ENCODE measurements at regions not wholly inside any gene's neighbourhood (a gene's known extent, or its start where the extent isn't known, plus 50 kb on each side); places are given as distances from the start of the nearest gene placed in this dataset.
"Not testable (repeated sequence)": the region's sequence is repeated elsewhere in the genome, so short reads cannot be mapped to it uniquely, and the experiment has no call there.

DNA sequence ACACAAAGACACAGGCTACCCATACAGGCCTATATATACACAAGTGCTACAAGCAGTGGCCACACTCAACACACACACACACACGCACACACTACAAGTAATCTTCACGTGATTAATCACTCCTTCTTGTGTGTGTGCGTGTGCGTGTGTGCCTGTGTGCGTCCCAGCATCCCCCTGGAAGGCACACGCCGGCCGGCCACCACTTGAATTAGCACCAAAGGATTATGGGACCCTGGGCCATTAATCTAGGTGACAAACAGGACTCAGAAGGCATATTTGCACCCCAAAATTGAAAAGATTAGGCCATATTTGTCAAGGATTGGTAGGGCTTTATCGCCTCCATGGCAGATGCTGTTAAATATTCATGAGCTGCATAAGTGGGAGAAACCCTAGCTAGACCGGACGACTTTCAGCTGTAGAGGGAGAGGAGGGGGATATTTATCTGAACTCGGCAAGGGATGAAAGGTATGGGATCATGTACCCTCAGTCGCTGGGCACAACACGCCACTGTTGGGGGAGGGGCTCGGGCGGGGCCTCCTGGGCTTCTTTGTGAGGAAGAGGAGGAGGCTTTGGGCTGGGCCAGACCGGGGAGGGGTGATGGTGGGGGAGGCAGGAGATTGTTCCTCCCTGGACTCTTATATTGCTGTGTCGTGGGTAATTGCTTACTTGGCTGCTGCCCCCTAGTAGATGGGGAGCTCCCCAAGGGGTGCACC lies 89.6 kb upstream of the LHX5 start:
- DNase-seq = no peak

DNA sequence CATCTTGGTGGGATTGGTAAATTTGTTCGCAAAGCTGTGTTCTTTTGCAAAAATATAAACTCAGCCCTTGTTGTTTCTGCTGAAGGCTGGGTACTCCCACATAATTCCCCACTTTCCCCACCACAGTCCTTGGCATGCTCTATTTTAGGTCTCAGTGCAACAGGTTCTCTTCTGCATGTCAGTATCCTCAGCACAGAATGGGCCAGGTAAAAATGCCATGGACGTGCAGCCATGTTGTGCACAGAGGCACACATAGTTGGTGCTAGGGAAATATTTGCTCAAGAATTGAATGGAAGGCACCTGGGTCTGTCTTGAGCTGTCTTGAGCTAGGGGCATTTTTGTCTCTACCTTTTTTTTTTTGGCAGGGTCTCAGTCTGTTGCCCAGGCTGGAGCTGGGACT lies 87.8 kb upstream of the LHX5 start:
- no peak for DNase-seq

DNA sequence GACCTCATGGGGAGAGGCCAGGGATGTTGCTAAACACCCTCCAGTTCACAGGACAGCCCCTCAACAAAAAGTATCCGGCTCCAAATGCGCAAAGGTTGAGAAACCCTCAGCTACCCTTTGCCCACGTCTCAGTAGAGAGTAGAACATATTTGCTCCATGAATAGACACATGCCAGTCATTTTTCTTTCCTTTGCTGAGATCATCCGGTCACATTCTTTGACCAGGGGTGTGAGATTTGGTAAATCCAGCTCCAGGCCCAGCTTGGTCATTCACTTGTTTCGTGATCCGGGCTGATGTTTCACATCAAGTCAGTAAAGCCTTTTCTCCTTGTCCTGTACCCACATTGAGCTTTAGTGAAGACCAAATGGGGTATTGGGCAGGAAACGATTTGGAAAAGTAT lies 83.6 kb upstream of the LHX5 start:
- no peak for DNase-seq

DNA sequence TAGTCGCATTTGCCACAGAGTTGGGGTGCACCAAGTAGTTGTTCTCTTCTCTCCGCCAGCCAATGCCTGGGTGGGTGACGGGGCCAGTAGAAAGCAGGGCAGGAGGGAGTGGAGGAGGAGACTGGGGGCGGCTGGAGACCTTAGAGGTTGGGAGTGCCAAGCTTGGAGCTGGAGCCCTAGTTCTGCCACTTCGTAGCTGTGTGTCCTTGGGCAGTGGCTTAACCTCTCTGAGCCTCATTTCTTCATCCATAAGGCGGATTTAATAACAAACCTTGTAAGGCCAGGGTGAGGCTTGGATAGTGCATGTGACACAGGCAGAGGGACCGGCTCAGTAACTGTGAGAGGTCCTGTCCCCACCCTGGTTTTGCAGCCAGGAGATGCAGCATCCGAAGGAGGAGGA lies 81.1 kb upstream of the LHX5 start:
- no peak for DNase-seq

DNA sequence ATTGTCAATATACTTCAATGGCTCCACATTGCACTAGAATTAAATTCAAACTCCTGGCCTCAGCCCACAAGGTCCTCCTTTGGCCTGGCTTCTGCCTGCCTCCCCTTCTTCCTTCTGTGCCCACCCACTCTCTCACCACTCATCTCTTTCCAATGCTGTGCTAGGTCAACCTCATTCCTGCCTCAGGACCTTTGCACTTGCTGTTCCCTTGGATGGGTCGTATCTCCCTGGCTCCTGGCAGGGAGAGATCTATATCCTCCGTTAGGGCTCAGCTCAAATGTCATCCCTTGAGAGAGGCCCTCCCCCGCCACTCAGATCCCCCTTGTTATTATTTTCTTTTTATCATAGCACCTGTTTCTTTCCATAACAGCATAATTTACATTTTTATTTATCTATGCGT lies 79.9 kb upstream of the LHX5 start:
- DNase-seq = no peak

DNA sequence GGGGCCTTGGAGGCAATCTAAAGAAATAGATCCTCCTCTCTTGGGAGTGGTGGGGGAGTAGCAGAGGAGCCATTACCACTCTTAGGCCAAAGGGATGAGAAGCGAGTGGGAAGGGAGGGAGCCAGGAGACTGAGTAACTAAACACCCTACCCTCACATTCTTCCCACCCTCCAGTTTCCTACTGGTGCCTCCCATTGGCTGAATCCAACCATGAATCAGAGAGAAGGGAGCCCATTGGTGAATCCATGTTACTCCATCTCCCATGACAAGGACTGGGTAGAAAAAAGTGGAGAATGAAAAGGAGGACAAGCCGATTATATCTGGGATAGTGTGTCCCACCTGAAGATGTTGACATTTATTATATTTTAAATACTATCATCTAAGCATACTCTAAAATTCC lies 76.8 kb upstream of the LHX5 start:
- DNase-seq = no peak

DNA sequence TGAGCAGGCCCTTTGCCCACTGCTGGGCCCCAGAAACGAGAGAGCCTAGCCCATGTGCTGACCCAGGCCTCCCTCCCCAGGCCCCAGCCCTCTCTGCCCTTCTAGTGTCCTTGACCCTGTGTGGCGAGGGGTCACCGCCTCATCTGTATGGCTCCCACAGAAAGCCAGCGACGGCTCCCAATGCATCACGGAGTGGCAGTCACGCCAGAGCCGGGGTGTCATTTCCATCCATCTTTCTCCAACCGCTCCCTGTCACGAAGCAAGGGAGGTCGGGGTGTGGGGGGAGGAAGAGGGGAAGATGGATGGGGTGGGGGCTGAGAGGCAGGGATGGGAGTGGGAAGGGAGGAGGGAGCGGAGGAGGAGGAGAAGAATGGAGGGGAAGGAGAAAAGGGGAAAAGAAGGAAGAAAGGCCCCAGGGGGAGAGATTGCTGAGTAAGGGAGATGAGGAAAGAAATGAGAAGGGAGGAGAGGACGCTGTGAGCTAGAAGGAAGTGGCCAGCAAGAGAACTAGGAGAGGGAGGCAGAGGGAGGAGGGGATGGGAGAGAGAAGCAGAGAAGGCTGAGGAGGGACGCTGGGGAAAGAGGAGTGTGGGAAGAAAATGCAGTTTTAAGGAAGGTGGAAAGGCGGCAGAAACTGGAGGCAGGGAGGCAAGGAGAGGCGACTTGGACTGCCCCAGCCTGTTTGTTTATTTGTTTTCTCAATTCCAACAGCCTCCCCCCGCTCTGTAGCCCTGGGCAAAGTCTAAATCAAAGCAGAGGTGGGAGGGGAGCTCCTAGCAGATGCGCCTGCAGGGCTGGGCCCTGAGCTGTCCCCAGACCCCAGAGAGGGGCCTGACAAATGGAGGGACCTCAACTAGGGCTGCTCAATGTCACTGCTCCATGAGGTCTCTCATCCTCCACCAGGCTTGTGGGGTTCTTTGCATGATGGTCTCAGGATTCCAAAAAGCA lies 75.5 kb upstream of the LHX5 start:
- DNase-seq = no peak

DNA sequence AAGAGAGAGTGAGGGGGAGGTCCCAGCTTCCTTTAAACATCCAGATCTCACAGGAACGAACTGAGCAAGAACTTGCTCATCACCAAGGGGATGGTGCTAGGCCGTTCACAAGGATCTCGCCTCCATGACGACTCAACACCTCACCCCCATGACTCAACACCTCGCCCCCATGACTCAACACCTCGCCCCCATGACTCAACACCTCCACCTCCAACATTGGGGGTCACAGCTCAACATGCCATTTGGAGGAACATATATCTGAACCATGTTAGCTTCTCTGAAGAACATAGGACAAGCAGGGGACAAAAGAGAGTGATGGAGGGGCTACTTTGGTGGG lies 66.0 kb upstream of the LHX5 start:
- no peak for DNase-seq

DNA sequence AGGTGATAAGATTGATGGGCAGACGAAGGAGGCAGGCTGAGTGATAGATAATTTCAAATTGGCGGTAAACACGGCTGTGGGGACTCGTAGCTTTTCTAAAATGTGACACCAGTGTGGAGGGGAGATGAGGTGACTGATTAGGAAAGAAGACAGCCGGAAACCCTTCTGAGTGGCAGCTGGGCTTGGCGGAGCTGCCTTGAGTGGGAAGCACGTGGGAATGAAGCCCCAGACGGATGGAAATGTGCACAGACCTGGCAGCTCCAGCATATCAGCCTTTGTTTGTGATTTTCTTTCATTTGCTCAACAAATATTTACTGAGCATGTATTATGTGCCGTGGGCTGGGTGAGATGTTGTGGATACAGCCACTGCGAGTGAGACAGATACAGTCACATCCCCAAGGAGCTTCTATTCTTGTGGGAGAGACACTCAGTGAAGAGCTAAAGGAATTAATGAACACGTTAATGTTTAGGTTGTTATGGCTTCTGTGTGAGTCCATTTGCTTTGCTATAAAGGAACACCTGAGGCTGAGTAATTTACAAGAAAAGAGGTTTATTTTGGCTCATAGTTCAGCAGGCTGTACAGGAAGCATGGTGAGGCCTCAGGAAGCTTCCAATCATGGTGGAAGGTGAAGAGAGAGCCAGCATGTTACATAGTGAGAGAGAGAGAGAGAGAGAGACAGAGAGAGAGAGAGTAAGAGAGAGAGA lies 65.5 kb upstream of the LHX5 start:
- DNase-seq = no peak

DNA sequence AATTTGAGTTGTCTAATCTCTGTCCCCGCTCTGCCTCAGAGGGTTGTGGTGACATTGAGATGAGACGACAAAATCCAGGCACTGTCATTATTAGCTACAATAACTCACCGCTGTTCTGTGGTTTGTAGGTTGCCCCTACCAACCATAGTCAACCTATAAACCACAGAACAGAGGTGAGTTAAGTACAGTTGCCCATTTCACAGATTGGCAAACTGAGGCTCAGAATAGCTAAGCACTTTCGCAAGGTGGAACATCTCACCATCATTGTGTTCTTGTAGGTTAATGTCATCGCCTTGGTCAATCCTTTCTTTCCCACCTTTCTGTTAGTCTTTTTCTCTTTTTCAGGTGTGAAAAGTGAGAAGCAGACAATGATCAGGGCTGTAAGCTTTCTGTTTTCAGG lies 63.4 kb upstream of the LHX5 start:
- DNase-seq = no peak

DNA sequence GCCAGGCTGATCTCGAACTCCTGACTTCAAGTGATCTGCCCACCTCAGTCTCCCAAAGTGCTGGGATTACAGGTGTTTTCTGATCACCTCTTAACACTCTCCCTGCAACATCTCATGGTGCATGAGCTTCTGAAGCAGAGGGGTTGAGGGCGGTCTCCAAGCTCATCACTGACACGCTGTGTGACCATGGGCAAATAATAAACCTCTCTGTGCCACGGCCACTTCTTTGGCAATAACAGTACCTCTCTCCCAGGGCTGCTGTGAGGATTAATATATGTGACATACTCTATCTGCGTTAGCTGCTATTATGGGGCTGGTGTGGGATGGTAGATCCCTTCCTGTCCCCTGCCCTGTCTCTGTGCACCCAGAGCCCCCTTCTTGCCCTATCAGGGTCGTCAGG lies 62.9 kb upstream of the LHX5 start:
- no peak for DNase-seq

DNA sequence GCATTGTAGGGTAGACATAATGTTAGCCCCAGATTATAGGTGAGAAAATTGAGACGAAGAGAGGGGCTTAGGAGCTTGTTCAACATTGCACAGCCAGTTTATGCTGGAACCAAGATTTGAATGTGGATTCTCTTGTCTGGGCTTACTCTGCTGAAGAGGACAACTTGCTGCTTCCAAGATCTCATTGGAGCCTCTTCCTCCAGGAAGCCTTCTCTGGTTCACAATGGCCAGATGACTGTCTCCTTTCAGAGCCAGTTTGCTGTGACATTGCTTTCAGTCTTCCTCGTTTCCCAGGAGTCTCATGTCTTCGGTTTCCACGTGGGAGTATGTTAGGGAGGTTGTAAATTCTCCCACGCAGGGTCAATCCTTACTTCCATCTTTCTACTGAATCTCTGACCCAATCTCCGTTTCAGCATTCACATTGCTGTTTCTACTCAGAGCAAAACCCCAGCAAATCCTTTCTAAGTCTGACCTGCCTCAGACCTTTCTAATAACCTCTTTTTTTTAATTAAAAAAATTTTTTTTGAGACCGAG lies 62.2 kb upstream of the LHX5 start:
- no peak for DNase-seq

DNA sequence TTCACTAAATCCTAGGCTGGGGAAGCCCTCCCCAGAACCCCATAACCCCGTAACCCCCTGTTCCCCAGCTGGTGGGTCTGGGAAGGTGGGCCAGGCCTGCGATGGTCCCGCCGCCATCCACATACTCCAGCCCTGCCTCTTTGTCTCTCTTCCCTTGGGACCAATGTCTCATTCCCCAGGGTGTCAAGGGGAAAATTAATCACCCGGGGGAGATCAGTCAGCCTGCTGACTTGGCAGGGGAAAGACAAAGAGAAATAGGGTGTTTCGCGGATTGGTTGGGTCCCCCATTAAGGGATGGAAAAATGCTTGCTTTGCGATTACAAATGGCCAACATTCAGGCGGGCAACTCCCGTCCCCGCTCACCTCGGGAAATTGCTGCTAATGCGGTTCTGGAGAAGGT lies 60.6 kb upstream of the LHX5 start:
- DNase-seq = no peak

DNA sequence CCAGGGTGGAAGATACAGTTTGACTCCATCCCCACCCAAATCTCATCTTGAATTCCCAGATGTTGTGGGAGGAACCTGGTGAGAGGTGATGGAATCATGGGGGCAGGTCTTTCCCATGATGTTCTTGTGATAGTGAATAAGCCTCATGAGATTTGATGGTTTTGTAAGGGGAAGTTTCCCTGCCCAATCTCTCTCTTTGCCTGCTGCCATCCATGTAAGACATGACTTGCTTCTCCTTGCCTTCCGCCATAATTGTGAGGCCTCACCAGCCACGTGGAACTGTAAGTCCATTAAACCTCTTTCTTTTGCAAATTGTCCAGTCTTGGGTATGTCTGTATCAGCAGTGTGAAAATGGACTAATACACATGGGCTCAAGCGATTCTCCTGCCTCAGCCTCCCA lies 59.4 kb upstream of the LHX5 start:
- DNase-seq = not testable (repeated sequence)

DNA sequence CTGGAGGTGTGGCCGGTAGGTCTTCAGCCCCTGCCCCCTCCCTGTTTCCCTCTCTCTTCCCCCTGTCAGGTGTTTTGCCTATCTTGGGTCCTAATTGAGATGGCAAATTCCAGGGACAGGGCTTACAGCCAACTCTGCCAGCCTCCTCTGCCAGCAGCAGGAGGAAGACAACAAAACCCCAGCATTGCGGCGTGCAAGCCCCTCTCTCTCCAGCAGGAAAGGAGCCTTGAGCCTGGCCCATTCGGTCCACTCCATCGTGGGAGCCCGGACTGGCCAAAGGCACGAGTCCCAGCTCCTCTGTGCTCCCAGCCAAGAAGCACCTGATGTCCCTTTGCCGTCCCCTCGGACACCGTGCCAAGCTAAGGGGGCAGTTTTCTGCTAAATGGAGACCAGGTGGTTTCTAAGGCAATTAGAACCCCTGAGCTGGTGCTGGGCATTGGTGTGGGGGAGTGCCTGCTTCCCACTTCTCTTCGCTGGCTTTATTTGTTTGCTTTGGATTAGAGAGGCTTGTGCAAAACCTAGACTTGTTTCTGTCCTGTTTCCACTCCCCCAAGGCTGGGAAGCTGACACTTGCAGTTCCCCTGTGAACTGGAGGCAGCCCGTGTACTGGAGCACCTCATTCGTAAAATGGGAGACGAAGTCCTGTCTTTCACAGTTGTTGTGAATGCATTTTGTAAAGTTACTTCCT lies 57.1 kb upstream of the LHX5 start:
- no peak for DNase-seq

DNA sequence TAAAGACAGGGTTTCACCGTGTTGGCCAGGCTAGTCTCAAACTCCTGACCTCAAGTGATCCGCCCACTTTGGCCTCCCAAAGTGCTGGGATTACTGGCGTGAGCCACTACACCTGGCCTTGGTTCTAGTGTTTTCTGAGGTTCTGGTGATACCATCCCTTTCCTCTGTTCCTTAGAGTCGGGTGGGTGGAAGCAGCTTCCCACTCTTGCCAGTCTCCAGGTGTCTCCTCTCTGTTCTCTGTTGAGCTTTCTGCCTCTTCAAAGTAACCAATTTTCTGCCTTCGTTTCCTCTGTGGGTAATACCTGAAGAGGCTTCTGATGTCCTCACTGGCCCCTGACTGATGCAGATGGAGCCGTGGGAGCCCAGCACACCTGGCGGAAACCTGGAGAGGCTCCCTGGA lies 53.4 kb upstream of the LHX5 start:
- DNase-seq = no peak

DNA sequence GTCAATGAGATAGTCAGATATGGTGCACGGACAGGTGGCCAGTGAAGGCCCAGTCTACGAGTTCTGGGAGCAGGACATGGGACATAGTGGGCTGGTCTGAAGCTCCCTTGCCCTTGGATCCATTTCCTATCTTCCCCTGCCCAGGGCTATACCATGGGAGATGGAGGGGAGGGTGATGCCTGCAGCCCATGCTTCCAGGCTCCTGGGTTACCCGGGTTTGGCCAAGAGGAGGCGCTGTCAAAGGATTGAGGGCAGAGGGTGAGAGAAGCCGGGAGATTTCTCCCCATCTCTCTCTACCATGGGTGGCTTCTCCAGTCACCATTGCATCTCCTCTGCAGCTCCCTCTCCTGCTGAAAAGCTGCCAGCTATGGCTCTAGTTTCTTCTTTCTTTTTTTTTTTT lies 52.8 kb upstream of the LHX5 start:
- DNase-seq = no peak

DNA sequence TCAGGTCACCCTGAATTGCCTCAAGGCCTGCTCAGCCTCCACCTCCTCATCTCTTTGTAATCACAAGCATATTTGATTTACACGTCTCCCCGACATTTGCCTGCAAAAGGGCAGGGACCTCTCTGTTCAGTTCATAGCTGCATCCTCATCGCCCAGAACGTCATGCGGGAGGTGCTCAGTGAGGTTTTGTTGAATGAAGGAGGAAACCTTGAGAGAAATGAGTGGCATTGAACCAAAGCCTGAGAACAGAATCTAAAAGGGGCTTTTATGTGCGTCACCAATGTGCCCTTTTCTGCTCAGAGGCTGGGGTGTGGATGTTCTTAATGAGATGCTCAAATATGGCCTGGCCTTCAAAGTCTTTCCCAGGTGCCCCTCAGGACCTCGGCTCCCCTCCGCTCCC lies 50.0 kb upstream of the LHX5 start:
- no peak for DNase-seq

Measured in hindlimb muscle (tissue), 1 donor.